BLaER1 treated with 17β-estradiol and CSF1 and Interleukin-3, amounts not matched to agents 10 nM and 100 nM (cell line): ENCODE measurements at regions not wholly inside any gene's neighbourhood (a gene's known extent, or its start where the extent isn't known, plus 50 kb on each side); places are given as distances from the start of the nearest gene placed in this dataset.

Experiments
- H3K27ac ChIP-seq, 11 experiments: shearing (Covaris generic); formaldehyde crosslinking; 2 replicates each; pipeline ENCODE4 v1.8.1; 2022
- H3K27me3 ChIP-seq, 11 experiments: shearing (Covaris generic); formaldehyde crosslinking; 2 replicates each; pipeline ENCODE4 v1.8.1; 2022
- H3K36me3 ChIP-seq, 11 experiments: shearing (Covaris generic); formaldehyde crosslinking; 2 replicates each; pipeline ENCODE4 v1.8.1; 2022
- H3K4me1 ChIP-seq, 10 experiments: shearing (Covaris generic); formaldehyde crosslinking; 2 replicates each; pipeline ENCODE4 v1.8.1; 2022
- H3K4me2 ChIP-seq, 11 experiments: shearing (Covaris generic); formaldehyde crosslinking; 2 replicates each; pipeline ENCODE4 v1.8.1; 2022
- H3K4me3 ChIP-seq, 10 experiments: shearing (Covaris generic); formaldehyde crosslinking; 2 replicates each; pipeline ENCODE4 v1.8.1; 2022
- H3K9ac ChIP-seq, 11 experiments: shearing (Covaris generic); formaldehyde crosslinking; 2 replicates each; pipeline ENCODE4 v1.8.1; 2022
- H3K9me3 ChIP-seq, 11 experiments: shearing (Covaris generic); formaldehyde crosslinking; replicated peaks in 1 of 11; 2 replicates each; pipeline ENCODE4 v1.8.1; 2022
- H4K20me1 ChIP-seq, 11 experiments: shearing (Covaris generic); formaldehyde crosslinking; 2 replicates each; pipeline ENCODE4 v1.8.1; 2022
- Cebpa-rat ChIP-seq, 11 experiments: shearing (Covaris generic); IDR thresholded peaks; 2 replicates each; pipeline ENCODE4 v1.8.1; 2022

DNA sequence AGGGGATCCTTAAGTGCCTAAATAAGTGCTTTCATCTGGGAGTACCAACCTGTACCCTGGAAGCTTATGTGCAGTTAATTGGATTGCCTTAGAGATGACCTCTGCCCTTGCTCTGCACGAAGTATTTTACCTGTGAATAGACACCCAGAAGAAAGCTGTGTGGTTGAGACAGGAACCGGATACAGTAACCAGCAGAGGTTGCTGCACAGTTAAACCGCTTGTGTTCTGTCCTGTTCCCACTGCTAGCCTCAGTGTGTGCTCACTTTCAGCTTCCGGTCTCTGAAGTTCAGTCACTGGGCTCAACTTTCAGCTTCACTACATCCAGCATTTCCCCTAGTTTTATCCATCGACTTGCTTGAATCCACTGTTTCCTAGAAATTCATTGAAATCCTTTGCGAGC lies 185.3 kb downstream of the FAM170A start:
- no peak overlapping the region for H3K4me2 ChIP-seq
- no peaks in the 10 kb centered on the region for H4K20me1 ChIP-seq
- H3K9me3 ChIP-seq: peaks cover 0 to 4% (median 0%) of the 10 kb centered on the region in 11 experiments; a peak in 2 of 22 replicates
- TF ChIP-seq Cebpa-rat (IDR thresholded peaks at IDR 0.05): no peak
- H3K4me3 ChIP-seq: no peak overlapping the region
- no peak overlapping the region for H3K27ac ChIP-seq
- no peaks in the 10 kb centered on the region for H3K27me3 ChIP-seq
- H3K4me1 ChIP-seq: no peaks in the 10 kb centered on the region
- no peak overlapping the region for H3K9ac ChIP-seq
- H3K36me3 ChIP-seq: no peaks in the 10 kb centered on the region

DNA sequence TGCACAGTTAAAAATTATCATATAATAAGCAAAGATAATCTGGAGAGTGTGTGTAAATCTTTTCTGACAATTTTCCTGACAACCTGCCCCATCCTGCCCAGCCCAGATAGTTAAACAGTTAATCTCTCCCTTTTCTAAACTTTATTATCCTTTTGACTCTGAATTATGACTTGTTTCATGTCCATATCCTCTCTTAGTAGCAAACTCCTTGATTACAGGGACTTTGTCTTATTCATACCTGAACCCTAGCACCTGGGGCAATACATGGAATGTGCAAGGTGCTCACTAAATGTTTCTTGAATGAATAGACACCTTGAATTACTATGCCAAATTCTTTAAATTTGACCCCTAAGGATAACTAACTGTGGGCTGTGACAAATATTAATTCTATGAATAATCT lies 186.7 kb downstream of the FAM170A start:
- Histone ChIP-seq H4K20me1 (no peaks in the 10 kb centered on the region), H3K4me3 (no peak overlapping the region), H3K36me3 (no peaks in the 10 kb centered on the region), H3K27me3 (no peaks in the 10 kb centered on the region), H3K27ac (no peak overlapping the region), H3K9me3 (no peaks in the 10 kb centered on the region), H3K4me1 (no peaks in the 10 kb centered on the region), H3K4me2 (no peak overlapping the region), H3K9ac (no peak overlapping the region)
- no peak for TF ChIP-seq Cebpa-rat (IDR thresholded peaks at IDR 0.05)

DNA sequence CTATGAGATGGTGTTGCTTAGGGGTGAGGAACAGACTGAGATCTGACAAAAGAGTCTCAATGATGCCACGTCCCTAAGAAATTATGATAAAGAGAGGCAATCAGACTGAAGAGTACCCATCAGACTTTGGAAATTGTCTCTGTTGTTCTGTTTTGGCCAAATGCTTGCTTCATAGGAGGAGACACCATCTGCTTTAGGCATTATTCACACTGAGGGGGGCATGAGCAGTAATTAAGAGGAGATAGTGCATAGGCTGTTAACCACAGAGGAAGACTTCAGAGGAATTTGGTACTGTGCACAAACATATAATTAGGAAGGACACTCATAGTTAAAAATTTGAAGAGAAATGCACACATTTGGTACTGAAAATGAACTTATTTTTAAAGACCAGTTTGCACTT lies 190.7 kb downstream of the FAM170A start:
- Histone ChIP-seq H3K4me2 (no peak overlapping the region), H3K4me1 (0 out of 20 replicates have a peak, but pooled peaks cover 0 to 5% (median 0%) of the 10 kb centered on the region in 10 experiments)

DNA sequence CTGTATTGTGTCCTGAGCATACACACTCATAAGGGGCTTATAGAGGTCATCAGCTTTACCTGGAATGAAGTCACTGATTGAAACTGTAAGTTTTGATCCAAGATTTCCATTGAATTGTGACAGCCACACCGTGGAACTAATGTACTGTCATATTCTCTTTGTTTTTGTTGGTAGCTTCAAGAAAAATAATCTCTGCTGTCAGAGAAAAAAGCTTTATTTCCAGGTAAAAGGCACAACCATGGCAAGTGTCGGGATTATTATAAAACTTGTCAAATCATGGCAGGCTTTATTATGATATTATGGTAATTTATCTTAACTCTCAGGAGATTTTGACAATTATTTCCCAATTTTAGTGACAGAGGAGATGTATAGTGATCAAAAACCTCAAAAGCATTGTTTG lies 191.2 kb downstream of the FAM170A start:
- H3K36me3 ChIP-seq: no peaks in the 10 kb centered on the region
- 0 out of 20 replicates have a peak, but pooled peaks cover 0 to 5% (median 0%) of the 10 kb centered on the region in 10 experiments for H3K4me1 ChIP-seq
- H3K27me3 ChIP-seq: no peaks in the 10 kb centered on the region
- TF ChIP-seq Cebpa-rat (IDR thresholded peaks at IDR 0.05): no peak
- H3K27ac ChIP-seq: no peak overlapping the region
- H4K20me1 ChIP-seq: no peaks in the 10 kb centered on the region
- H3K4me3 ChIP-seq: no peak overlapping the region
- H3K4me2 ChIP-seq: no peak overlapping the region
- no peaks in the 10 kb centered on the region for H3K9me3 ChIP-seq
- H3K9ac ChIP-seq: no peak overlapping the region

More for the DNA sequence above, 190.7 kb downstream of the FAM170A start:
- Histone ChIP-seq H3K4me3 (no peak overlapping the region), H3K36me3 (no peaks in the 10 kb centered on the region), H4K20me1 (no peaks in the 10 kb centered on the region), H3K27me3 (no peaks in the 10 kb centered on the region), H3K9me3 (no peaks in the 10 kb centered on the region), H3K27ac (no peak overlapping the region), H3K9ac (no peak overlapping the region)
- TF ChIP-seq Cebpa-rat (IDR thresholded peaks at IDR 0.05): no peak

DNA sequence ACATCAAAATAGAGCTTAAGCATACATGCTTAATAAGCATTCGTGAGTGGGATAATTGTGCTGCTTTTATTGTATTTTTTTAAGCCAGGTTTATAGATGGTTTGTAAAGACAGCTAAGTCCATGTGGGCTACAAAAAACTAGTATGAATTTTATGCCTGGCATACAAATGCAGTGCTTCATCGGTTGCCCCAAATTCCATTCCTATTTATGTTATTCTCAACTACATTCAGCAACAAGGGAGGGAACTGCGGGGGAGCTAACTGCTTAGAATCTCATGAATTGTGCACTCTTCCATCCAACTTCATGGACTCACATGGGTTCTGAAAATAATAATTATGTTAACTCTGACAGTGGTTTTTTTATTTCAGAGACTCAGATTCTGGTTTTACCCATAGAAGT lies 199.2 kb downstream of the FAM170A start:
- H3K27me3 ChIP-seq: no peaks in the 10 kb centered on the region
- no peak overlapping the region for H3K9ac ChIP-seq
- no peaks in the 10 kb centered on the region for H4K20me1 ChIP-seq
- no peak overlapping the region for H3K27ac ChIP-seq
- no peak overlapping the region for H3K4me3 ChIP-seq
- H3K9me3 ChIP-seq: no peaks in the 10 kb centered on the region
- 0 out of 20 replicates have a peak, but pooled peaks cover 0 to 5% (median 0%) of the 10 kb centered on the region in 10 experiments for H3K4me1 ChIP-seq
- H3K4me2 ChIP-seq: no peak overlapping the region
- TF ChIP-seq Cebpa-rat (IDR thresholded peaks at IDR 0.05): no peak
- H3K36me3 ChIP-seq: no peaks in the 10 kb centered on the region

DNA sequence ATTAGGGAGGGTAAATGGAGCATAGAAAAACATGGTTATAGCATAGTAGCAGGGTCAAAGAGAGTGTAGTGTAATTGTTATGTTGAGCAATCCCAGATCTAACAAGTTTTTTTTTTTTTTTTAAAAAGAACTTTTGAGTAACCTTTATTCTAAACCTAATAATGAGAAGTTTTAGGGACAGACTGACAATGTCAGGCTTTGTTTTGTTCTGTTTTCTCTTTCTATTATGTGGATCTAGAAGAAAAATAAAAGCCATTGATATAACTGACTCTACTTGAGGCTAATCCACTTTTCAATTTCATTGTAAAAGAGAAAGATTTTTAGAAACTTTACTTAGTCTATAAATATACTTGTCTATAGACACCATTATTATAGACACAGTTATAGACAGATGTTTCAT lies 200.0 kb downstream of the FAM170A start:
- no peaks in the 10 kb centered on the region for H3K27me3 ChIP-seq
- no peaks in the 10 kb centered on the region for H4K20me1 ChIP-seq
- TF ChIP-seq Cebpa-rat (IDR thresholded peaks at IDR 0.05): no peak
- H3K4me1 ChIP-seq: 0 out of 20 replicates have a peak, but pooled peaks cover 0 to 2% (median 0%) of the 10 kb centered on the region in 10 experiments
- H3K4me3 ChIP-seq: no peak overlapping the region
- H3K9me3 ChIP-seq: no peaks in the 10 kb centered on the region
- no peak overlapping the region for H3K4me2 ChIP-seq
- no peak overlapping the region for H3K27ac ChIP-seq
- no peak overlapping the region for H3K9ac ChIP-seq
- no peaks in the 10 kb centered on the region for H3K36me3 ChIP-seq

DNA sequence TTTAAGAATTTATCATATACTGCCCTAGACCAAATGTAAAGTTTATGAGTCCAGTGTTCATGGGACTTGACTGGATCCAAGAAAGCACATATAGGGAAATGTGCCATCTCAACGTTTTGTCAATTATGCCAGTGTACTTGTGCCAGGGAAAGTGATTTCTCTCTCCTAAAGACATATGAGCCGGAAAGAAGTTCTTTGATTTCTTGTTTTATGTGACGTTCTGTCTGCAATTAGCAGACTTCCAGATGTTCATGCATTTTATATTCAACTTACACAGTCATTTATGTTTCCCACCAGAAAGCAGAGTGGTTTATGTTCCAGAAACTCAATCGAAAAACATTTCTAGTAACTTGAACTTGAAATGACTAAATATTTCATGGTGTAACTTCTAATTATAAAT lies 203.8 kb downstream of the FAM170A start:
- Histone ChIP-seq H3K4me3 (no peak overlapping the region), H3K9me3 (peaks cover 0 to 19% (median 0%) of the 10 kb centered on the region in 11 experiments; a peak in 7 of 22 replicates), H3K4me1 (peaks cover 0 to 9% (median 0%) of the 10 kb centered on the region in 10 experiments; a peak in 6 of 20 replicates), H3K27me3 (no peaks in the 10 kb centered on the region), H3K4me2 (no peak overlapping the region), H3K36me3 (no peaks in the 10 kb centered on the region), H4K20me1 (no peaks in the 10 kb centered on the region), H3K27ac (no peak overlapping the region), H3K9ac (no peak overlapping the region)
- TF ChIP-seq Cebpa-rat (IDR thresholded peaks at IDR 0.05): no peak

DNA sequence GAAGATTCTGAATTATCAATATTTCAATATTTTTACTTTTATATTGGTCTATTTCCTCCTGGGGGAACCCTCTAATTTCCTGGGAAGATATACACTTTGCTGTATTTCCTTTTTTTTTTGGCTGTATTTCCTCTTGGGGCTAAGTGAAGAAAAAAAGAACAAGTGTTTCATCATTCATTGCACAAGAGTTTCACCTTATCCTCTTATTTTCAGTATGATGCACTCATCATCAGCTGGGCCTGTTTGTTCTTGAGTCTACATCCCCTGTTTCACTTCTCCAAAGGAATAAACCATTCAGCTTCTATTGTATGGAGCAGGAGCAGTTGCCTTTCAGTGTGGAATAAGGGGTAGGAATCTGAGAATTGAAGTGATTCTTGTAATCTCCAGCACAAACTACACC lies 210.8 kb downstream of the FAM170A start:
- Histone ChIP-seq H4K20me1 (no peaks in the 10 kb centered on the region), H3K4me1 (peaks cover 0 to 24% (median 6%) of the 10 kb centered on the region in 10 experiments; a peak in 10 of 20 replicates), H3K4me3 (no peak overlapping the region), H3K27me3 (no peaks in the 10 kb centered on the region), H3K9me3 (peaks cover 0 to 58% (median 9%) of the 10 kb centered on the region in 11 experiments; a peak in 12 of 22 replicates), H3K4me2 (peak overlapping the region in 2 of 11 experiments; percentile 14 to 20; a peak in 4 of 22 replicates), H3K36me3 (no peaks in the 10 kb centered on the region), H3K9ac (no peak overlapping the region), H3K27ac (peak overlapping the region in 6 of 11 experiments; percentile 39 to 58 (median 46); a peak in 13 of 22 replicates)
- TF ChIP-seq Cebpa-rat (IDR thresholded peaks at IDR 0.05): peak in 2 of 11 experiments; percentile 76 to 81; a peak in 5 of 22 replicates

DNA sequence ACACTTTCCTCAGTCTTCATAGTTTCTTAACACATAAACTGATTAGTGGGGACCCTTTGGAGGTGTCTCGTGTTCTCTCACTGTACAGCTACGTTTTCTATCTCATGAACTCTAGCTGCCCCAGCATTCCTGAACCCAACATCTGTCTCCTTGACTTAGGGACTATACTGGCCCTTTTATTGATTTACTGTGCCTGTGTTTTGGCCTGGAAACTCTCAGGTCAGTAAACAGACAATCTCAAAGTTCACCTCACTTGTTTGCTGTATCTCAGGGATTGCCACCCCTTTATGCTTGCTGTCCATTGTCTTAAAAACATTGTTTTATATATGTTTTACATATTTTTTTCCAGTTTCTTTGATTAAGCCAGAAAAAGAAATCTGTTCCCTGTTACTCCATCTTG lies 222.8 kb downstream of the FAM170A start:
- peak overlapping the region in 8 of 11 experiments; percentile 32 to 61 (median 60); a peak in 16 of 22 replicates for H3K4me2 ChIP-seq
- TF ChIP-seq Cebpa-rat (IDR thresholded peaks at IDR 0.05): no peak
- no peaks in the 10 kb centered on the region for H4K20me1 ChIP-seq
- no peak overlapping the region; a peak in 1 of 22 replicates for H3K9ac ChIP-seq
- H3K4me1 ChIP-seq: peaks cover 0 to 17% (median 14%) of the 10 kb centered on the region in 10 experiments; a peak in 14 of 20 replicates
- no peaks in the 10 kb centered on the region for H3K36me3 ChIP-seq
- peak overlapping the region in 8 of 11 experiments; percentile 6 to 69 (median 46); a peak in 11 of 22 replicates for H3K27ac ChIP-seq
- H3K27me3 ChIP-seq: no peaks in the 10 kb centered on the region
- peaks cover 0 to 23% (median 0%) of the 10 kb centered on the region in 11 experiments; a peak in 5 of 22 replicates for H3K9me3 ChIP-seq
- no peak overlapping the region for H3K4me3 ChIP-seq

DNA sequence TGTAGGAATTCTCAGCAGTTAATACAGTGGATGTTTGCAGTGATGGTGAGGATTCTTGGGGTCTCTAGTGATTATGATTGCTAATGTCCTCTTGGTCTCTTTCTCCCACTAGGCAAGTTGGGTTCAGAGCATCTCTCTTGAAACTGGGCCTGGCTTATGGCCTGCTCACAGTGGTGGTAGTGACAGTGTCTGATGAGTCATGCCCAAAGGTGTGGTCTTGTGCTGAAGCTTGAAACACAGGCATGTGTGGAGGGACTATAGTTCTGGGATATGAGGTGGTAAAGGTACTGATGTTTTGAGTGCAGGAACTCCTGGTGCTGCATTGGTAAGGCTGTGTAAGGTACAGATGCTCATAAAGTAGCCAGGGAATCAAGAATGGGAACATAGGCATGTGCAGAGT lies 231.1 kb downstream of the FAM170A start:
- no peak for TF ChIP-seq Cebpa-rat (IDR thresholded peaks at IDR 0.05)
- H3K4me1 ChIP-seq: no peaks in the 10 kb centered on the region

More for the DNA sequence above, 231.1 kb downstream of the FAM170A start:
- no peaks in the 10 kb centered on the region for H4K20me1 ChIP-seq
- peaks cover 0 to 15% (median 0%) of the 10 kb centered on the region in 11 experiments; a peak in 3 of 22 replicates for H3K9me3 ChIP-seq
- no peak overlapping the region for H3K27ac ChIP-seq
- no peaks in the 10 kb centered on the region for H3K36me3 ChIP-seq
- no peak overlapping the region for H3K9ac ChIP-seq
- no peaks in the 10 kb centered on the region for H3K27me3 ChIP-seq
- no peak overlapping the region for H3K4me3 ChIP-seq
- no peak overlapping the region for H3K4me2 ChIP-seq
